RWPE1 (cell line): ENCODE measurements at regions not wholly inside any gene's neighbourhood (a gene's known extent, or its start where the extent isn't known, plus 50 kb on each side); places are given as distances from the start of the nearest gene placed in this dataset.

Source experiments
- CTCF ChIA-PET: fragments of 350-600 bp; sonication (Branson Sonifier 250); formaldehyde crosslinking; extraction: SDS; loops from one replicate; lab custom pipeline; 2021; lab: Yijun Ruan, JAX
- POLR2A ChIA-PET: fragments of 400-600 bp; formaldehyde crosslinking; extraction: SDS; loops from one replicate; lab custom pipeline; 2020; ENCODE audit warnings: antibody characterized with exemption; ENCODE audit not compliant: low non-redundant PET; lab: Yijun Ruan, JAX
- DNase-seq: peaks from one replicate; pipeline ENCODE4 v3.0.0; 2012; ENCODE audit warnings: low spot score
- H3K27ac ChIP-seq: fragments of 450-650 bp; 2 replicates; pipeline ENCODE4 v1.5.1; 2017
- CTCF ChIP-seq: fragments of 450-650 bp; conservative IDR thresholded peaks from 2 replicates; pipeline ENCODE4 v1.5.1; 2017; ENCODE audit warnings: low read depth, mild to moderate bottlenecking

DNA sequence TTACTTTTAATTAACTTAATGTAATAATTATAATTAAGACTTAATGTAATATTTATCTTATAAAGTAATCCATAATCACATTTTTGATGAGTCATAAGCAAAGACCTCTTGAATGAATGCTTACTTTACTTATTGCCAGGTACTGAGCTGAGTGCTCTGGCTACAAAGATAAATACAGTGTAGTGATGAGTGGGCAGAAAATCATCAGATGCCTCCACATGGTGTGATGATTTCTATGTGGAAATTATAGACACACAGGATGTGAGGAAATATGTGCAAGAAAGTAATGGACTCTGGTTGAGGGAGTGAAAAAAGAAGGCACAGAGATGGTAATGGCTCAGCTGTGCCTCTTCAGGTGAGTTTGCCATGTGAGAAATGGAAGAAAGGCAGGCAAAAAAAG, 422.6 kb upstream of the CD180 start:
- ChIA-PET CTCF (no interaction called here), POLR2A (no interaction called here)
- DNase-seq = peak; percentile 26
- no peak overlapping the region for H3K27ac ChIP-seq
- TF ChIP-seq CTCF = no peak

- ChIA-PET CTCF (interaction anchor here (0.6 kb wide), 1 partner anchor 318 kb away, joined by 3 read pairs; no protein-coding TSS in a partner anchor), POLR2A (no interaction called here)
- DNase-seq = no peak
- H3K27ac ChIP-seq = no peak overlapping the region
- no peak for TF ChIP-seq CTCF
Observed at GRCh38 chr5:67617051-67617450, 420.5 kb upstream of the CD180 start.

DNA sequence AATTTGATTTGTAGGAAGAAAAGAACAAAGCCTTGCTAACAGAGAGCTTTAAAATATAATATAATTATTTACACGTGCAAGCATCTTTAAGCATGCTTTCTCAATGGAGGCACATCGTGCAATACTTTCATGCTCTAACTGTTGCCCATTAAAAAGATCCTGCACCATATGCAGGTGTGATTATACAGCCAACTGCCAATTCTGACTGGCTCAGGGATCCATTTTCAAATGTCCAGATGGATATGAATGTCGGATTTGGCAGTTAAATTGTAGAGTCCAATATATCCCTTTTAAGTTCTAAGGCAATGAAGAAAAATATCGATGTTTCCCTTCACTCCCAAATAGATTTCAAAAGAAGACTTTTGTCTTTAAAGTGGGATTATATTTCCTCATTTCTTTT, 416.4 kb upstream of the CD180 start:
- no peak for DNase-seq
- ChIA-PET CTCF (interaction anchor here (0.7 to 1.3 kb wide), 2 partner anchors 26 to 640 kb away, joined by 3 to 4 read pairs; no protein-coding TSS in a partner anchor), POLR2A (no interaction called here)
- no peak overlapping the region for H3K27ac ChIP-seq
- no peak for TF ChIP-seq CTCF

DNA sequence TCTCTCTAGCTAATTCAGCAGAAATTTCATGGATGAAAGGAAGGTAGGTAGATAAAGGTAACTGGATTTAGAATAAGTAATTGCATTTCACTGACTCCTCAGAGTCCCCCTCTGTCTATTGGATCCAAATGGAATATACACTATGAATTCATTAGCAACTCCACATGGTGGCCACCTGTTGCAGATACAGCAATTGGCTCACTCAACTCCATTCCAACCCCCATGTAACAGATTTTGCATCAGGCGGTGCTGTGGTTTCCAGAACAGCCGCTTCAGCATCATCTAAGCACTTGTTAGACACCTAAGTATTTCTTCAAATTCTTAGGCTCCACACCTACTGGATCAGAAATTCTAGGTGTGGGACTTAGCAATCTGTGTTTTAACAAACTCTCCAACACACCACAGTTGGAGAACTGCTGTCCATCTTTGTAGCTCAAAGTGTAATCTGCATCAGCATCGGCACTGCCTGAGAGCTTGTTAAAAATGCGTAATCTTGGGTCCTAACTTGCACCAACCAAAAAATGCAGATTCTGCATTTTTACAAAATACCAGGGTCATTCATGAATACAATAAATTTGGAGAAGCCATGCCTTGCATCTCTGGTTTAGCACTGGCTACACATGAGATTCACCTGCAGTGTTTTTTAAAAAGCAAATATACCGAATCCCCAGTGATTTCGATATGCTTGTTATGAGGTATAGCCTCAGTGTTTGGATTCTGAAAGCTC, 413.8 kb upstream of the CD180 start:
- POLR2A ChIA-PET = no interaction called here
- CTCF ChIA-PET = interaction anchor here (0.6 kb wide), 1 partner anchor 183 kb away, joined by 3 read pairs; no protein-coding TSS in a partner anchor
- H3K27ac ChIP-seq = no peak overlapping the region
- no peak for DNase-seq
- no peak for TF ChIP-seq CTCF

- TF ChIP-seq CTCF = no peak
- no peak for DNase-seq
- POLR2A ChIA-PET = interaction anchor here (0.5 kb wide), 1 partner anchor 590 kb away, joined by 4 read pairs; no protein-coding TSS in a partner anchor
- CTCF ChIA-PET = interaction anchor here (0.6 kb wide), 1 partner anchor 19 kb away, joined by 4 read pairs; no protein-coding TSS in a partner anchor
- no peak overlapping the region for H3K27ac ChIP-seq
Observed at GRCh38 chr5:67607958-67608357, 411.4 kb upstream of the CD180 start.

- no peak for DNase-seq
- H3K27ac ChIP-seq = no peak overlapping the region
- ChIA-PET POLR2A (no interaction called here), CTCF (no interaction called here)
- TF ChIP-seq CTCF = no peak
Observed at GRCh38 chr5:67606586-67606947, 410.0 kb upstream of the CD180 start.
